Ishikawa (cell line): ENCODE measurements at regions not wholly inside any gene's neighbourhood (a gene's known extent, or its start where the extent isn't known, plus 50 kb on each side); places are given as distances from the start of the nearest gene placed in this dataset.

Source experiments
- CEBPB ChIP-seq: IDR thresholded peaks from 2 replicates; pipeline ENCODE4 v1.6.1; 2012
- CREB1 ChIP-seq: IDR thresholded peaks from 2 replicates; pipeline ENCODE4 v1.6.1; 2012; ENCODE audit warnings: low read depth
- EGR1 ChIP-seq: IDR thresholded peaks from 2 replicates; pipeline ENCODE4 v1.6.1; 2012
- EP300 ChIP-seq: IDR thresholded peaks from 2 replicates; pipeline ENCODE4 v1.6.1; 2012; ENCODE audit warnings: borderline replicate concordance
- FOXM1 ChIP-seq: IDR thresholded peaks from 2 replicates; pipeline ENCODE4 v1.6.1; 2012; ENCODE audit warnings: low read depth, borderline replicate concordance
- MAX ChIP-seq: IDR thresholded peaks from 2 replicates; pipeline ENCODE4 v1.6.1; 2012
- NFIC ChIP-seq: IDR thresholded peaks from 2 replicates; pipeline ENCODE4 v1.6.1; 2012
- RAD21 ChIP-seq: IDR thresholded peaks from 2 replicates; pipeline ENCODE4 v1.6.1; 2012; ENCODE audit warnings: low read depth
- REST ChIP-seq: IDR thresholded peaks from 2 replicates; pipeline ENCODE4 v1.6.1; 2012; ENCODE audit warnings: low read depth, mild to moderate bottlenecking
- TAF1 ChIP-seq: IDR thresholded peaks from 2 replicates; pipeline ENCODE4 v1.6.1; 2012; ENCODE audit warnings: low read depth, mild to moderate bottlenecking
- TCF12 ChIP-seq: IDR thresholded peaks from 2 replicates; pipeline ENCODE4 v1.6.1; 2012; ENCODE audit warnings: low read depth
- TEAD4 ChIP-seq: IDR thresholded peaks from 2 replicates; pipeline ENCODE4 v1.6.1; 2012
- USF1 ChIP-seq: IDR thresholded peaks from 2 replicates; pipeline ENCODE4 v1.6.1; 2012
- YY1 ChIP-seq: IDR thresholded peaks from 2 replicates; pipeline ENCODE4 v1.6.1; 2012; ENCODE audit warnings: low read depth
- ZBTB7A ChIP-seq: IDR thresholded peaks from 2 replicates; pipeline ENCODE4 v1.6.1; 2012; ENCODE audit warnings: low read depth

GRCh38 chr6:34617231-34617630 is 61.1 kb upstream of the SPDEF start:
- TF ChIP-seq ZBTB7A: no peak
- no peak for TF ChIP-seq CEBPB
- no peak for TF ChIP-seq TAF1
- TF ChIP-seq MAX: no peak
- no peak for TF ChIP-seq TCF12
- TF ChIP-seq NFIC: no peak
- TF ChIP-seq CREB1: no peak
- TF ChIP-seq FOXM1: no peak
- TF ChIP-seq REST: no peak
- no peak for TF ChIP-seq EGR1
- TF ChIP-seq YY1: no peak
- TF ChIP-seq RAD21: no peak
- no peak for TF ChIP-seq EP300
- no peak for TF ChIP-seq USF1
- TF ChIP-seq TEAD4: no peak

- TF ChIP-seq EP300: no peak
- no peak for TF ChIP-seq USF1
- no peak for TF ChIP-seq CEBPB
- TF ChIP-seq CREB1: no peak
- no peak for TF ChIP-seq EGR1
- no peak for TF ChIP-seq ZBTB7A
- TF ChIP-seq YY1: no peak
- no peak for TF ChIP-seq RAD21
- no peak for TF ChIP-seq TEAD4
- TF ChIP-seq MAX: no peak
- TF ChIP-seq NFIC: no peak
- no peak for TF ChIP-seq TAF1
- no peak for TF ChIP-seq TCF12
- TF ChIP-seq REST: no peak
- TF ChIP-seq FOXM1: no peak
Measured at GRCh38 chr6:34616227-34616585, 60.1 kb upstream of the SPDEF start.

GRCh38 chr6:34615574-34616226 is 59.6 kb upstream of the SPDEF start:
- no peak for TF ChIP-seq EGR1
- no peak for TF ChIP-seq FOXM1

- TF ChIP-seq RAD21: no peak
- no peak for TF ChIP-seq REST
- TF ChIP-seq ZBTB7A: no peak
- TF ChIP-seq NFIC: no peak
- TF ChIP-seq YY1: no peak
- no peak for TF ChIP-seq USF1
Measured at GRCh38 chr6:34610819-34611477, 54.8 kb upstream of the SPDEF start.
